GM12865 (cell line): ENCODE measurements at regions not wholly inside any gene's neighbourhood (a gene's known extent, or its start where the extent isn't known, plus 50 kb on each side); places are given as distances from the start of the nearest gene placed in this dataset.

Experiments used
- DNase-seq: peaks from one replicate; pipeline ENCODE4 v3.0.0; 2010; ENCODE audit warnings: low read depth
- H3K4me3 ChIP-seq: 2 replicates; pipeline ENCODE4 v1.5.1; 2011; ENCODE audit warnings: mild to moderate bottlenecking, low read depth, low read length, control low read depth
- CTCF ChIP-seq: IDR thresholded peaks from 2 replicates; pipeline ENCODE4 v1.5.1; 2011; ENCODE audit warnings: low read length, control low read depth, low read depth, inconsistent platforms; ENCODE audit not compliant: insufficient read depth; ENCODE audit errors: missing control alignments

- TF ChIP-seq CTCF = no peak
- H3K4me3 ChIP-seq = no peak overlapping the region
- DNase-seq = no peak
Measured at GRCh38 chr6:9924971-9925370, 489.9 kb downstream of the TFAP2A start.

GRCh38 chr6:9921366-9921765, 493.5 kb downstream of the TFAP2A start:
- TF ChIP-seq CTCF = no peak
- H3K4me3 ChIP-seq = no peak overlapping the region
- DNase-seq = no peak

GRCh38 chr6:9914951-9915350, 499.9 kb downstream of the TFAP2A start:
- no peak for TF ChIP-seq CTCF
- no peak overlapping the region for H3K4me3 ChIP-seq
- no peak for DNase-seq

- no peak for DNase-seq
- TF ChIP-seq CTCF = no peak
Measured at GRCh38 chr6:9901376-9901775, 513.5 kb downstream of the TFAP2A start.

GRCh38 chr6:9896806-9897205, 518.1 kb downstream of the TFAP2A start:
- no peak for TF ChIP-seq CTCF
- DNase-seq = no peak
- H3K4me3 ChIP-seq = no peak overlapping the region

More at GRCh38 chr6:9901376-9901775, 513.5 kb downstream of the TFAP2A start:
- no peak overlapping the region for H3K4me3 ChIP-seq

GRCh38 chr6:9890893-9891292, 524.0 kb downstream of the TFAP2A start:
- no peak for TF ChIP-seq CTCF
- H3K4me3 ChIP-seq = no peak overlapping the region
- DNase-seq = no peak

GRCh38 chr6:9890469-9890868, 524.4 kb downstream of the TFAP2A start:
- no peak for TF ChIP-seq CTCF
- no peak overlapping the region for H3K4me3 ChIP-seq
- no peak for DNase-seq
